SU-DHL-6 (cell line): ENCODE measurements at regions not wholly inside any gene's neighbourhood (a gene's known extent, or its start where the extent isn't known, plus 50 kb on each side); places are given as distances from the start of the nearest gene placed in this dataset.

Source experiments
- H2AFZ ChIP-seq: fragments of 200-600 bp; sonication (generic); 2 replicates; pipeline ENCODE4 v1.6.1; 2014; ENCODE audit warnings: low read depth, mild to moderate bottlenecking, moderate library complexity, mixed read lengths, antibody characterized with exemption, low read length; ENCODE audit not compliant: severe bottlenecking
- H3F3A ChIP-seq: fragments of 200-600 bp; shearing (Covaris generic); 2 replicates; pipeline ENCODE4 v1.6.0; 2016; ENCODE audit warnings: antibody characterized with exemption, mild to moderate bottlenecking; ENCODE audit not compliant: insufficient read depth
- H3K27ac ChIP-seq: fragments of 200-600 bp; sonication (generic); 2 replicates; pipeline ENCODE4 v1.5.1; 2016; ENCODE audit warnings: low read depth, mild to moderate bottlenecking, low read length, moderate library complexity, mixed read lengths
- H3K27me3 ChIP-seq: fragments of 200-600 bp; sonication (generic), shearing (Covaris generic); 2 replicates; pipeline ENCODE4 v1.6.0; 2014; ENCODE audit warnings: mild to moderate bottlenecking, low read length
- H3K36me3 ChIP-seq: fragments of 200-600 bp; sonication (generic); 2 replicates; pipeline ENCODE4 v1.6.1; 2014; ENCODE audit warnings: mild to moderate bottlenecking, low read length, mixed read lengths
- H3K4me2 ChIP-seq: fragments of 300-600, 200-600 bp; shearing (Covaris generic), sonication (generic); 2 replicates; pipeline ENCODE4 v1.6.0; 2014; ENCODE audit warnings: low read length, low read depth, mild to moderate bottlenecking; ENCODE audit not compliant: poor library complexity, severe bottlenecking
- H3K4me3 ChIP-seq: fragments of 200-600 bp; sonication (generic); 2 replicates; pipeline ENCODE4 v1.5.1; 2014; ENCODE audit warnings: antibody characterized with exemption, low read length, mild to moderate bottlenecking, mixed read lengths; ENCODE audit not compliant: insufficient read depth, poor library complexity, severe bottlenecking
- H3K79me2 ChIP-seq: fragments of 200-600 bp; sonication (generic); 2 replicates; pipeline ENCODE4 v1.6.1; 2014; ENCODE audit warnings: mild to moderate bottlenecking, low read length, moderate library complexity; ENCODE audit not compliant: insufficient read depth
- H3K9ac ChIP-seq: fragments of 200-600 bp; sonication (generic); 2 replicates; pipeline ENCODE4 v1.7.0; 2014; ENCODE audit warnings: mild to moderate bottlenecking, low read length
- H3K9me2 ChIP-seq: fragments of 200-600 bp; sonication (generic); replicated peaks from 2 replicates; pipeline ENCODE4 v1.6.1; 2014; ENCODE audit warnings: low read length; ENCODE audit not compliant: insufficient read depth
- H3K9me3 ChIP-seq: fragments of 200-600 bp; sonication (generic); 2 replicates; pipeline ENCODE4 v1.6.1; 2014; ENCODE audit warnings: low read length, mixed read lengths; ENCODE audit not compliant: insufficient read depth
- H4K20me1 ChIP-seq: fragments of 200-600 bp; sonication (generic); 2 replicates; pipeline ENCODE4 v1.6.1; 2014; ENCODE audit warnings: low read depth, mild to moderate bottlenecking, antibody characterized with exemption, low read length, moderate library complexity, mixed read lengths
- EZH2phosphoT487 ChIP-seq: fragments of 200-600 bp; sonication (generic), shearing (Covaris generic); conservative IDR thresholded peaks from 2 replicates; pipeline ENCODE4 v1.6.1; 2018; ENCODE audit warnings: mild to moderate bottlenecking, antibody characterized with exemption, low read length, moderate library complexity, mixed read lengths
- TF ChIP-seq, protein P1 (sequence below): fragments of 200-600 bp; sonication (generic); IDR thresholded peaks from one replicate; pipeline ENCODE4 v1.5.1; 2017; ENCODE audit warnings: antibody characterized with exemption, mild to moderate bottlenecking, low read length, moderate library complexity; ENCODE audit not compliant: insufficient read depth, poor library complexity, severe bottlenecking

DNA sequence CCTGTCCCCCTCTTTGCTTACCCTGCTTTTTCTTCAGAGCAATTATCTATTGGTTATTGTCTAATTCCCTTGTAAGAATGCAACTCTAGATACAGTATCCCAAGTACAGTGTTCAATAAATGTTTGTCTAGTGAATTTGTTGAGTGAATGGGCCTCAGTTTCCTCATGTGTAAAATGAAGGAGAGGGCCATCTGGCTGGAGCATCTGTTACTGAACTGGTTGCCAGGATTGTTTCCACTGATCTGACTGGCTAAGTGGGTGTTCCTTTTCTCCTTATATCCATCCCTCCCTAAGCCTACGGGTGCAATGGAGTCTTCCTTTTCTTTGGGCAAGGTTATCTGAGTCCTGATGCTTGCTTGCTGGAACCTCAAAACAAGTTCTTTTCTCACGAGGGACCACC lies 185.2 kb upstream of the RPS6KA3 start:
- no peak overlapping the region for H3K9ac ChIP-seq
- no peaks in the 10 kb centered on the region for H3K36me3 ChIP-seq
- H3K27ac ChIP-seq, result no peak overlapping the region
- H3K27me3 ChIP-seq, result no peaks in the 10 kb centered on the region
- no peaks in the 10 kb centered on the region for H3K9me2 ChIP-seq
- H3K9me3 ChIP-seq, result no peaks in the 10 kb centered on the region
- no peaks in the 10 kb centered on the region for H3F3A ChIP-seq
- no peak overlapping the region for H3K4me2 ChIP-seq
- H2AFZ ChIP-seq, result no peak overlapping the region
- no peaks in the 10 kb centered on the region for H4K20me1 ChIP-seq
- no peaks in the 10 kb centered on the region for H3K79me2 ChIP-seq
- H3K4me3 ChIP-seq, result no peak overlapping the region
- TF ChIP-seq, protein P1, sequence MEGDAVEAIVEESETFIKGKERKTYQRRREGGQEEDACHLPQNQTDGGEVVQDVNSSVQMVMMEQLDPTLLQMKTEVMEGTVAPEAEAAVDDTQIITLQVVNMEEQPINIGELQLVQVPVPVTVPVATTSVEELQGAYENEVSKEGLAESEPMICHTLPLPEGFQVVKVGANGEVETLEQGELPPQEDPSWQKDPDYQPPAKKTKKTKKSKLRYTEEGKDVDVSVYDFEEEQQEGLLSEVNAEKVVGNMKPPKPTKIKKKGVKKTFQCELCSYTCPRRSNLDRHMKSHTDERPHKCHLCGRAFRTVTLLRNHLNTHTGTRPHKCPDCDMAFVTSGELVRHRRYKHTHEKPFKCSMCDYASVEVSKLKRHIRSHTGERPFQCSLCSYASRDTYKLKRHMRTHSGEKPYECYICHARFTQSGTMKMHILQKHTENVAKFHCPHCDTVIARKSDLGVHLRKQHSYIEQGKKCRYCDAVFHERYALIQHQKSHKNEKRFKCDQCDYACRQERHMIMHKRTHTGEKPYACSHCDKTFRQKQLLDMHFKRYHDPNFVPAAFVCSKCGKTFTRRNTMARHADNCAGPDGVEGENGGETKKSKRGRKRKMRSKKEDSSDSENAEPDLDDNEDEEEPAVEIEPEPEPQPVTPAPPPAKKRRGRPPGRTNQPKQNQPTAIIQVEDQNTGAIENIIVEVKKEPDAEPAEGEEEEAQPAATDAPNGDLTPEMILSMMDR, result no peak
- TF ChIP-seq EZH2phosphoT487, result no peak

GRCh38 chrX:20445109-20445508 lies 178.4 kb upstream of the RPS6KA3 start:
- H4K20me1 ChIP-seq, result no peaks in the 10 kb centered on the region
- no peak overlapping the region for H2AFZ ChIP-seq
- no peaks in the 10 kb centered on the region for H3K79me2 ChIP-seq
- no peaks in the 10 kb centered on the region for H3K36me3 ChIP-seq
- H3F3A ChIP-seq, result no peaks in the 10 kb centered on the region
- H3K9me3 ChIP-seq, result no peaks in the 10 kb centered on the region
- H3K27me3 ChIP-seq, result no peaks in the 10 kb centered on the region
- no peak overlapping the region for H3K4me2 ChIP-seq
- no peak for TF ChIP-seq EZH2phosphoT487
- TF ChIP-seq, protein P1, result no peak
- no peak overlapping the region for H3K9ac ChIP-seq
- no peak overlapping the region for H3K27ac ChIP-seq
- no peaks in the 10 kb centered on the region for H3K9me2 ChIP-seq
- no peak overlapping the region for H3K4me3 ChIP-seq

DNA sequence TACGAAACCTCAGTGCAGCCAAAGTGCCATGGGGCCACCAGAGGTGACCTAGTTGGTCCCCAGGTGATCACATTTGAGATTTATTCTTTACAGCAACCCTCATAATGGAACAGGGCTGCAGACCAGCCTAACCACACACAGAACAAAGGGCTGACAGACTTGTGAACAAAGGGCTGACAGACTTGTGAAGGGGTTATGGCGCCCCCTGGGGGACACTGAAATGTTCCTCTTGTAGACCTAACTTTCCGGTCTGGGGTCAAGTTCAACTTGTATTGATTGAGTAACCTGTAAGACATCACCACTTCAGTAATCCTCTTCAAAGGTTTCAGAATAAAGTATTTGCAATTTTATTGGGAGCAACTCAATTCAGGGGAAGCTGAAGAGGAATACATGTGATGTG lies 175.9 kb upstream of the RPS6KA3 start:
- Histone ChIP-seq H3K9me3 (no peaks in the 10 kb centered on the region), H3K9ac (no peak overlapping the region), H3K36me3 (no peaks in the 10 kb centered on the region), H3K27me3 (no peaks in the 10 kb centered on the region), H2AFZ (no peak overlapping the region), H3K9me2 (no peaks in the 10 kb centered on the region), H4K20me1 (no peaks in the 10 kb centered on the region), H3K79me2 (no peaks in the 10 kb centered on the region), H3K27ac (no peak overlapping the region), H3K4me2 (no peak overlapping the region), H3F3A (no peaks in the 10 kb centered on the region), H3K4me3 (no peak overlapping the region)
- TF ChIP-seq, protein P1, result peak; percentile 64
- no peak for TF ChIP-seq EZH2phosphoT487

DNA sequence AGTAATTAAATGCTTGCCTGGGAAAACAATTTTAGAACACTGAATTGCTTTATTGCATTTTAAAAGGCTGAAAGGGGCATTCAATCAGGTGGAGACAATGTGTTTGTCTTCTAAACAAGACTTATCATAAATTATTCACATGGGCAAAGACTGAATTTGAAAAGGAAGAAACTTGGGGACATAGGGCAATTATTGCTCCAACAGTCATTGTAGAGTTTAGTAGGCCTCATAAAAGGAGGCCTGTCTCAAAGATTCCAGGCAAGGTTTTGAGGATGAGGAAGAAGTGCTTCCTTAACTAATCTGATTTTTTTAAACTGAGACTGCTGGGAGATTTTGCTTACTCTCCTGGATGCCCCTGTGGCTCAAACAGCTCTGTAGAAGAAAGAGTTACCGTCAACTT lies 174.4 kb upstream of the RPS6KA3 start:
- Histone ChIP-seq H3K36me3 (no peaks in the 10 kb centered on the region), H3K9me3 (no peaks in the 10 kb centered on the region), H3K27ac (no peak overlapping the region), H3K27me3 (no peaks in the 10 kb centered on the region), H3K4me3 (no peak overlapping the region), H3K79me2 (no peaks in the 10 kb centered on the region), H3K9ac (no peak overlapping the region), H2AFZ (no peak overlapping the region), H4K20me1 (no peaks in the 10 kb centered on the region), H3K9me2 (no peaks in the 10 kb centered on the region), H3K4me2 (no peak overlapping the region), H3F3A (no peaks in the 10 kb centered on the region)
- no peak for TF ChIP-seq EZH2phosphoT487
- TF ChIP-seq, protein P1, result no peak
